Aorta (tissue), 5 donors: ENCODE measurements at regions not wholly inside any gene's neighbourhood (a gene's known extent, or its start where the extent isn't known, plus 50 kb on each side); places are given as distances from the start of the nearest gene placed in this dataset.

Experiments used
- ATAC-seq: fragments of 200-7000 bp; cut with Tn5 transposase; one replicate; pipeline ENCODE4 v1.9.1; 2022; ENCODE audit warnings: moderate library complexity; ENCODE audit not compliant: low FRiP score
- DNase-seq, 2 donors: peaks; one replicate each; pipeline ENCODE4 v3.0.0-alpha.2; 2020
- H3K27ac ChIP-seq, 2 donors: one replicate each; pipeline ENCODE4 v1.5.1; 2013; ENCODE audit warnings: low read length in 2 of 2, mild to moderate bottlenecking in 2 of 2, moderate library complexity in 2 of 2, control low read depth in 1 of 2, inconsistent platforms in 1 of 2, low read depth in 1 of 2
- H3K27me3 ChIP-seq, 2 donors: one replicate each; pipeline ENCODE4 v1.6.1; 2013; ENCODE audit warnings: control low read depth in 1 of 2, low read length in 1 of 2, mild to moderate bottlenecking in 1 of 2, moderate library complexity in 1 of 2; ENCODE audit not compliant: insufficient read depth in 2 of 2, control insufficient read depth in 1 of 2
- H3K36me3 ChIP-seq, 2 donors: one replicate each; pipeline ENCODE4 v1.6.1; 2013; ENCODE audit warnings: control low read depth in 1 of 2, low read length in 1 of 2, mild to moderate bottlenecking in 1 of 2; ENCODE audit not compliant: insufficient read depth in 2 of 2, control insufficient read depth in 1 of 2
- H3K4me1 ChIP-seq, 2 donors: one replicate each; pipeline ENCODE4 v1.6.1; 2013; ENCODE audit warnings: low read length in 2 of 2, control low read depth in 1 of 2, mild to moderate bottlenecking in 1 of 2, moderate library complexity in 1 of 2; ENCODE audit not compliant: insufficient read depth in 2 of 2, control insufficient read depth in 1 of 2
- H3K4me3 ChIP-seq, 2 donors: one replicate each; pipeline ENCODE4 v1.5.1; 2013; ENCODE audit warnings: low read length in 2 of 2, control low read depth in 1 of 2, mild to moderate bottlenecking in 1 of 2
- H3K9me3 ChIP-seq: one replicate; pipeline ENCODE4 v1.6.1; 2013; ENCODE audit warnings: mild to moderate bottlenecking, low read length; ENCODE audit not compliant: control insufficient read depth
- WGBS, 2 donors: extraction: QIAGEN DNeasy Blood & Tissue Kit; methylation state at CpG; one replicate each; pipeline ENCODE4 v1.1.7; 2013; 5-methylcytosine and 5-hydroxymethylcytosine counted together
- intact Hi-C, 2 donors: fragments of 100-400 bp; cut with DNase I; formaldehyde crosslinking; loops; one replicate each; pipeline versions ENCODE4 v1.14.2 to v1.15.0; 2022
- donor health status: healthy with polysubstance abuse.
- donor health status: Bipolar disorder and iron deficiency.
- donor health status: DM: no; HTN: no; CAD: no.
- donor health status: DM: no; HTN: no; CAD: no.
- donor health status: DM: yes; HTN: yes; CAD: no.

DNA sequence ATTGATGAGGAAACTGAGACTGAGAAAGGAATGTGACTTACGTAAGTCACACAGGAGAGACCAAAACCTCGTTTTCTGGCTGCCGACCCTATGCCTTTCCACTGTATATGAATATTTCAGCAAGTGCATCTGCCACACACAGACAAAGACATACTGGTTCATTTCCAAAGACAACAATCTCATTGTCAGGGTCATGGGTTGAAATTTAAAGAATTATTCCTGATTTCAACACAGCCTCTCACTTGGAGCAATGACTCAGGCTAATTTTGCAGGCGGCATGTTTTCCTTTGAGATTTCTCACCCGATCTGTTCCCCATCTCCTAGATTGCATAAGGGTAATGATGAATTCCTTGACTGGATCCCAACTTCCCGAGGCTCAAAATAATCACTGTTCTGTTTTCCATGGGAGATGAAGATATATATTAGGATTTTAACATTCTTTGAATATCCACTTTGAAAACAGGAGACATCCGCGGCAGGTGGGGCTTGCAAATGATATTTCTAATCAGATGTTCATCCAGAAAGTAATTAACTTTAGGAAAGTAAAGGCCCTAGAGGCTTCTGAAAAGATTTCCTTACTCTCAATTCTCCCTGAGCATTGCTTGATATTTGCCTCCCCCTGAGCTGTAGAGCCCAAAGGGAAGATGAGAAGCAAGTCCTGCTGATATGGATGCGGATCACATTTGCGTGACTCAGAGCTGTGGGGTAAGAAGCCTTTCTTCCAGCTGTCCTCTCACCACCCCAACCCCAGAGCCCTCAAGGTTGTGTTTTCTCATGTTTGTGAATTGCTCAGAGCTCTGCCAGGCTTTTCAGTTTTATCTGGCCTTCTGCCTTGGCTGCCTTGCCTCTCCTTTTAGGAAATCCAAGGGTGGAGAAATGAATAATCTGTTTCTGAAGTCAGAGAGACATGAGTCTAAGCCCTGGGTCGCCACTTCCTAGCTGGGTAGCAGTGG lies 361.1 kb upstream of the BOD1L1 start:
- Histone ChIP-seq H3K4me3 (no peak overlapping the region), H3K36me3 (no peaks in the 10 kb centered on the region), H3K27me3 (no peaks in the 10 kb centered on the region), H3K9me3 (no peaks in the 10 kb centered on the region), H3K4me1 (peaks cover 4 to 9% of the 10 kb centered on the region in 2 donors), H3K27ac (peak overlapping the region in 1 of 2 donors; percentile 68)
- ATAC-seq (peak; percentile 89), DNase-seq (peak; percentile 72 to 79)
- intact Hi-C loops, result loop anchor here in 1 of 2 donors (5.0 kb wide), 1 partner anchor 81 kb away; no protein-coding TSS in a partner anchor
- WGBS, 2 donors, result 12 to 19% methylated on average over 11 of the region's 11 CpGs

DNA sequence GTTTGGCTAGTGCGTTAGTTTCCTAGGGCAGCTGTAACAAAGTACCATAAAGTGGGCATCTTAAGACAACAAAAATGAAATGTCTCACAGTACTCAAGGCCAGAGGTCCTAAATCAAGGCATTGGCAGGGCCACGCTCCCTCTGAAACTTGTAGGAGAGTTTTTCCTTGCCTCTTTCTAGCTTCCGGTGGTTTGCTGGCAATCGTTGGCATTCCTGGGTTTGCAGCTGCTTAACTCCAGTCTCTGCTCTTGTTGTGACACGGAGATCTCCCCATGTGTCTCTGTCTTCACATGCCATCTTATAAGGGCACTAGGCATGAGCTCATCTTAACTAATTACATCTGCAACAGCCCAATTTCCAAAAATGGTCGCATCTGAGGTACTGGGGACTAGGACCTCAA lies 362.0 kb upstream of the BOD1L1 start:
- 7 to 9% methylated on average over 6 of the region's 6 CpGs for WGBS, 2 donors
- DNase-seq (peak in 1 of 2 donors; percentile 48), ATAC-seq (no peak)
- intact Hi-C loops, result loop anchor here in 1 of 2 donors (5.0 kb wide), 1 partner anchor 82 kb away; no protein-coding TSS in a partner anchor
- no peak overlapping the region for H3K4me3 ChIP-seq
- H3K36me3 ChIP-seq, result no peaks in the 10 kb centered on the region
- no peaks in the 10 kb centered on the region for H3K9me3 ChIP-seq
- H3K4me1 ChIP-seq, result peaks cover 4 to 9% of the 10 kb centered on the region in 2 donors
- H3K27me3 ChIP-seq, result no peaks in the 10 kb centered on the region
- peak overlapping the region in 1 of 2 donors; percentile 68 for H3K27ac ChIP-seq

DNA sequence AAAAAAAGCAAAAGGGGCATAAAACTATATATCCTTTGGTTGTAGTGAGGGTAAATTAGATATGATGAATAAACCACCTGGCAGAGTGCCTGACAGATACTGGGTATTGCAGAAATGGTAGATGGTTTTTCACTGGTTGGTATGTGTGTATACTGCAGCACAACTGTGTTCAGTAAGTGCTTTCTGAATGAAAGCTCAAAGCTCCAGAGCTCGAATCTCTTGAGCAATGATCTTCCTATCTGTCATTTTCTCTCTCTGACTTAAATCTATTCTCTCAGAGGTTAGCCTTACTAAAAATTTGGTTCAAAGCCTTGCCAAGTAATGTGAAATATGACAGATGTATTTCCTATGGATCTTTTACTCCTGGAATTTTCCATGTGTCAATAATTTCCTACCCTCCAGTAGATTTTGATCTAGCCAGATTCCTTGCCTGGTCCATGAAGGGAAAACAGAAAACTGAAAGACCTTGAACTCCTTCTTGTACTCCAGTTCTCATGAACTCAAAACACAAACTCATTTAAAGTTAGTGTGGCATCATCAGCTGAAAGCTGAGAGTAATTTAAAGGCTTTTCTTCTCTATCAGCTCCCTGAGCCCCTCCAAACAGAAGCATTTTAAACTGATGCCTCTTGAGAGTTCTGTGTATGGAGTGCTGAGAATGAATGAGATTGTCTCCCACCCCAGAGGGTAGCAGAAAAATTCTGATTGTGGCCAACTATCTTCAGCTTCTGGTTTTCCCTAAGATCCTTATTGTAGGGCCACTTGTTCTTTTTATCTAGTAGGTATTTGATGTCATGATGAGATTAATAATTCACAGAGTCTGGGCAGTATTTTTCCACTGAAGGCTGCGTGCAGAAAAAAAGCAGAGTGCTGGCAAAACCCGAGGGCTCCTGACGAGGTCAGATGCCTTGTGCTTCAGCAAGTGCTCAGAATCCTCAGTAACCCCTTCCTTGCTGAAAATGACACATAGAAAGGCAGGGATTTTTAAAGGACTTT lies 363.4 kb upstream of the BOD1L1 start:
- WGBS, 2 donors, result 22 to 26% methylated on average over 4 of the region's 4 CpGs
- Histone ChIP-seq H3K36me3 (no peaks in the 10 kb centered on the region), H3K9me3 (no peaks in the 10 kb centered on the region), H3K4me1 (peaks cover 2 to 3% of the 10 kb centered on the region in 2 donors), H3K27ac (no peak overlapping the region), H3K4me3 (no peak overlapping the region), H3K27me3 (no peaks in the 10 kb centered on the region)
- intact Hi-C loops, result no loop called here
- ATAC-seq (no peak), DNase-seq (no peak)

DNA sequence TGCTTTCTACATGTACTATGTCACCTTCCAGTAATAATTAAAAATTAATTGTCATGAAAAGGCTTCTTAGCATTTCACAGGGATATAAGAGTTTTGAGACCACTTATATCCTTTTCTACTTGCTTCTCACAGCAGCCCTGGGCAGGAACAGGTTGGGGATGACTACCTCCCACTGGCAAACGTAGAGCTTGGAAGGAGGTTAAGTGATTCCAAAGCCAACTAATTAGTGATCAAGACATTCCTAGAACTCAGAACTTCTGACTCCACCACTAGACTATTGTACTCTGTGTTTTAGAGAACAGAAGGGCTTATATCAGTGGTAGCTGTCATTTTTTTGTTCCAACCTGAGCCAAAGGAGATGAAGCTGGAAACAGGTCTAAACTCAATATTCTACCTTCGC lies 364.5 kb upstream of the BOD1L1 start:
- Histone ChIP-seq H3K27ac (no peak overlapping the region), H3K9me3 (no peaks in the 10 kb centered on the region), H3K36me3 (no peaks in the 10 kb centered on the region), H3K4me3 (no peak overlapping the region), H3K27me3 (no peaks in the 10 kb centered on the region), H3K4me1 (peaks cover 2 to 3% of the 10 kb centered on the region in 2 donors)
- WGBS, 2 donors, result 83 to 89% methylated on average over 2 of the region's 2 CpGs
- intact Hi-C loops, result no loop called here
- no peak for DNase-seq
- no peak for ATAC-seq

DNA sequence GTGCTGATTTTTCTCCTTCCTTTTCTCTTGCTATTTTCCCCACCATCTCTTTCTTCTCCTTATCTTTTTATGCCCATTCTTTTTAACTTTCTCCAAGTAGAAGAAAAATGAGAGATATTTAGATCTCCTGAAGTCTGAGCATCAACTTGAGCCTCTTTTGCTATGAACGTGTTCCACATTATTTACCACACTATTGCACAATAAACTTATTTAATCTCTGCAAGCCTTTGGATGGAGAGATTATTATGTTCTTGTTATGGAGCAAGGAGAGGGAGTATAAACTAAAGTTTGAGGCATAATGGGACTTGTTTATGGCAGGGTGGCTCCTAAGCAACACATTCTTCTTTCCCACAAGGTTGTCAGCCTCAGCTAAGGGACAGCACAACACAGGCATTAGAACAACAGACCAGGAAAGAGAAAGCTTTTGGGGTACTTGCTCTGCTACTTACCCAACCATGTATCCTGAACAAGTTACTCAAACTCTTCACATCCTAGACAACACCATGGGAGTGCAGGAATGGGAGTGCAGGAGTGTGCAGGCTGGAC lies 365.5 kb upstream of the BOD1L1 start:
- ATAC-seq, result no peak

DNA sequence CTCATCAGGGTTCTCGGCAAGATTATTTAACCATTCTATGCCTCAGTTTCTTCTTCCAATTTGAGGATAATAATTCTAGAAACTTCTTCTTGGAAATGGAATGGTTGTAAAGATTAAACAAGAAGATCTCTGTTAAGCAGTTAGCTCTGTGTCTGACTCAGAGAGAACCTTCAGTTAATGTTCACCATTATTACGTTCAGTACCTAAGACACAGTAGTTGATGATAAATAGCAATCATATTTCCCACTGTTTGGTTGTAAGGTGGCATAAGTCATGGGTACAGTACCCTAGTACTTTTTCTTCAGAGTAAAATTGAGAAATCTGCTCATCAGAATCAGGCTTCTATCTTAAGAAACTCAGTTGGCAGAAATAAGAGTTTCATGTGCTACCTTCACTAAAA lies 366.5 kb upstream of the BOD1L1 start:
- peaks cover 0 to 2% of the 10 kb centered on the region in 2 donors for H3K4me1 ChIP-seq
- no peak overlapping the region for H3K27ac ChIP-seq
- 95% methylated on average over 2 of the region's 2 CpGs for WGBS, 2 donors
- H3K9me3 ChIP-seq, result no peaks in the 10 kb centered on the region
- no peak for ATAC-seq
- H3K36me3 ChIP-seq, result no peaks in the 10 kb centered on the region
- H3K4me3 ChIP-seq, result no peak overlapping the region
- no peak for DNase-seq
- H3K27me3 ChIP-seq, result no peaks in the 10 kb centered on the region
- intact Hi-C loops, result no loop called here

More for the DNA sequence above, 365.5 kb upstream of the BOD1L1 start:
- intact Hi-C loops, result no loop called here
- H3K4me3 ChIP-seq, result no peak overlapping the region
- whole genome bisulfite sequencing, 2 donors, result 72 to 74% methylated on average over 1 of the region's 1 CpG
- H3K36me3 ChIP-seq, result no peaks in the 10 kb centered on the region
- H3K27me3 ChIP-seq, result no peaks in the 10 kb centered on the region
- H3K27ac ChIP-seq, result no peak overlapping the region
- no peak for DNase-seq
- peaks cover 2 to 3% of the 10 kb centered on the region in 2 donors for H3K4me1 ChIP-seq
- no peaks in the 10 kb centered on the region for H3K9me3 ChIP-seq

DNA sequence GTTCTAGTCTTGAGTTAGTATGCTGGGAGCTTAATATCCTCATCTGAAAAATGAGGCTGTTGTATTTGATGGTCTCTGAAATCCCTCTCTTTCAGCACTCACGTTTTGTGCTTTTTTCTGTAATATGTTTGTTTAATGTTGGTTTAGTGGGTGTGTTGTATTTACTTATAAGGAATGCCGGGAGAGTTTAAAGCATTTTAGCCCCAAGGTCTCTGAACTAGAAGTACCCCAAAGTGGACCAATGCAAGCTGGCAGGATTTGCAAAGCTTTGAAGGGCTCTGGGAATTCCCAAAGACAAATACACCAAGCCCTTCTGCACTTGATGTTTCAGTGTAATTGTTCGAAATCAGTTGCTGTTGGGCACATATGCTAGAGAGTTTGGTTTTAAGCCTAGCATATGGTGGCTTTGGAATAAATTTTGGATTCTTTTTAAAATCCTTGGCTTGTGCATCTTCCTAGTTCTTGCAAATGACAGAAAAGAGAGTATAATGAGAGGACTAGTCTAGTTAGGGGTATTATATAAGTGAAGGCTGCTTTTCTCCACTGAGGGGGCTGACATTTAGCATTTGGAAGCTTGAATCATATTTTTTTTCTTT lies 371.4 kb upstream of the BOD1L1 start:
- no peaks in the 10 kb centered on the region for H3K9me3 ChIP-seq
- no peaks in the 10 kb centered on the region for H3K36me3 ChIP-seq
- 54 to 56% methylated on average over 3 of the region's 3 CpGs for WGBS, 2 donors
- H3K4me1 ChIP-seq, result no peaks in the 10 kb centered on the region
- intact Hi-C loops, result no loop called here
- H3K4me3 ChIP-seq, result no peak overlapping the region
- no peaks in the 10 kb centered on the region for H3K27me3 ChIP-seq
- ATAC-seq (no peak), DNase-seq (no peak)
- H3K27ac ChIP-seq, result no peak overlapping the region
